GM12874 (cell line): ENCODE measurements at regions not wholly inside any gene's neighbourhood (a gene's known extent, or its start where the extent isn't known, plus 50 kb on each side); places are given as distances from the start of the nearest gene placed in this dataset.

Experiments
- CTCF ChIP-seq: IDR thresholded peaks from 2 replicates; pipeline ENCODE4 v1.5.1; 2011; ENCODE audit warnings: low read depth, mild to moderate bottlenecking, control low read depth, low read length, moderate library complexity; ENCODE audit not compliant: insufficient read depth

- TF ChIP-seq CTCF: no peak
Measured at GRCh38 chr12:67446716-67447115, 177.6 kb downstream of the CAND1 start.

GRCh38 chr12:67447180-67447579 is 178.0 kb downstream of the CAND1 start:
- no peak for TF ChIP-seq CTCF

DNA sequence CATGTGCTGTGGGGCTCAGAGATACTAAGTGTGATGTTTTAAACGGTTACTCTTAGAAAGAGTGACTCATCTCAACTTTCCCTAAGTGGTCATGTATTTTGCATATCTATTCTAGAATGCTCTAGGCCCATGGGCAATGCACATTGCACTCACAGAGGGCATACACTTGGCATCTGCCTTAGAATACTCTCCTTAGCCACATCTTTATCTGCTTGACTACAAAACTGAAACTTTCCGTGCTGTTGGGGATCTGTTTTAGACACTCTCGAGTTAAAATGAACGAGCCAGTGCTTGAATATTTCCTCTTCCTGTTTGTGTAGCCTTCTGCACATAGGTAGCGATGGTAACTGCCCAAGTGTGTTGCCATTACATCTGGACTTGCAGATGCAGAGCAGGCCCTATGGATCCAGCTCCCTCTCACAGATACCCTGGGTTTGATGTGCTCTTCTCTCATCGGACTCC is 180.5 kb downstream of the CAND1 start:
- no peak for TF ChIP-seq CTCF

DNA sequence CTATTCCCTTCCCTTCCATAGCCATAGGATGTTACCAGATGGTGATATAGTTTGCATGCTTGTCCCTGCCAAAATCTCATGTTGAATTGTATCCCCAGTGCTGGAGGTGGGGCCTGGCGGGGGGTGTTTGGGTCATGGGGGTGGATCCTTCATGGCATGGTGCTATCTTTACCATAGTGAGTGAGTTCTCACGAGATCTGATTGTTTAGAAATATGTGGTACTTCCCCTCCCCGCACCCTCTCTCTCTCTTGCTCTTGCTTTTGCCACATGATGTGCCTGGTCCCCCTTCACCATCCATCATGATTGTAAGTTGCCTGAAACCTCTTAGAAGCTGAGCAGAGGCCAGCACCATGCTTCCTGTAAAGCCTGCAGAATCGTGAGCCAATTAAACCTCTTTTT is 181.3 kb downstream of the CAND1 start:
- no peak for TF ChIP-seq CTCF

DNA sequence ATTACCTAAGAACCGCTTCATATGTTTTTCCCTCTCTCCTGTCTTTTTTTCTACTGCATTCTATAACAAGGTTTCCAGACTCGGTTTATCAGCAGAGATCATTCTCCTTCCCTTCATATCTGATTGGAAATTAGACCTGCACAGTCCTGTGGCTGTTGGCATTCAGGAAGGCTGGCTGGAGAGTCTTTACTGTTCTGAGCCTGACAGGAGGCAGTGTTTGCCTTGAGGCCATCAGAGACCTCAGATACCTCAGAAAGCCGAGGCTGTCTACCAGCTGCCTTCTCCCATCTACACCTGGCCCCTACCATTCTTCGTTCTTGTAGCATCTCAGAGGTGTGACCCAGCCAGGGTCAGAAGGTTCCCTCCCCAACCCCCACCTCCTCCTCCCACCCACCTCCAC is 182.0 kb downstream of the CAND1 start:
- no peak for TF ChIP-seq CTCF

DNA sequence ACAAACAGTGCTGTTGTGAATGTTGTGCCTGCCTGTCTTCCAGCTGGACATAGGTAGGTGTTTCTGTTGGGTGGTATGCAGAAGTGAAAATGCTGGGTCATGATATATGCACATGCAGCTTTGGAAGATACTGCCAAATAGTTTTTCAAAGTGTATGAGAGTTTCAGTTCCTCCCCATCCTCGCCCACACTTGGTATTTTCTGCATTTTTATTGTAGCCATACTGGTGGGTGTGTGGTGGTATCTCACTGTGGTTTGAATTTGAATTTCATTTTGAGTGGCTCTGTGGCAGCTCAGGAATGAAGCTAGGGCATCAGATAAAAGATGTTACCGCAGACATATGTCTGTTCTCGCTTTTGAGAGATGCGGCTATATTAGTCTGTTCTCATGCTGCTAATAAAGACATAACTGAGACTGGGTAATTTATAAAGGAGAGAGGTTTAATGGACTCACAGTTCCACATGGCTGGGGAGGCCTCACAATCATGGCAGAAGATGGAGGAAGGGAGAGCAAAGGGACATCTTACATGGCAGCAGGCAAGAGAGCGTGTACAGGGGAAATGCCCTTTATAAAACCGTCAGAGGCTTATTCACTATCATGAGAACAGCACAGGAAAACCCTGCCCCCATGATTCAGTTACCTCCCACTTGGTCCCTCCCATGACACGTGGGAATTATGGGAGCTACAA is 183.1 kb downstream of the CAND1 start:
- TF ChIP-seq CTCF: no peak

DNA sequence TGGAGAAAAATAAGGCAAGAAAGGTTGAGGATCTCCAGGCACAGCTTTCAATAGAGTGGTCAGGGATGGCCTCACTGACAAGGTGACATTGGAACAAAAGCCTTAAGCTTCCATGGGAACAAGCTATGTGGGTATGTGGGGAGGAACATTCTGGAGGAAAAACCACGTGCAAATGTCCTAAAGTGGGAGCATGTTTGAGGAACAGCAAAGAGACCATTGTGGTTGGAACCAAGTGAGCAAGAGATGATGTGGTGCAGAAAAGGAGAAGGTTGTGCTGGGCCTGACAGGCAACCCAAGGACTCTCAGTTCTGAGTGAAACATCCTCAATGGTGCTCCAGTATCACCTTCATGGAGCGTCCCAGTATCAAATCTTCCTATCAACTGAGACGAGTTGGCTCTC is 184.0 kb downstream of the CAND1 start:
- no peak for TF ChIP-seq CTCF

DNA sequence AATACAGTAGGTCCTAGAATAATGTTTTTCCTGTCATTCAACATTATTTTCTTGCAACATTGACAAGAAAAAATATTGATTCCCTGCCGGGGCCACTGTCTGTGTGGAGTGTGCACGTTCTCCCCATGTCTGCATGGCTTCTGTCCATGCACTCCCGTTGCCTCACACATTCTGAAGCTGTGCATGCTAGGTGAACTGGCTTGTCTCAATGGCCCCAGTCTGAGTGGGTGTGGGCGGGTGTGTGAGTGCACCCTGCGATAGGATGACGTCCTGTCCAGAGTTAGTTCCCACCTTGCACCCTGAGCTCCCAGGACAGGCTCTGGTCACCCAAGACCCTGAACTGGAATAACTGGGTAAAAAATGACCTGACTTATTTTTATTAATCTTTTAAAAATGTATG is 186.1 kb downstream of the CAND1 start:
- TF ChIP-seq CTCF: no peak
